OCI-LY1 (cell line): ENCODE measurements at regions not wholly inside any gene's neighbourhood (a gene's known extent, or its start where the extent isn't known, plus 50 kb on each side); places are given as distances from the start of the nearest gene placed in this dataset.

ENCODE experiments used
- H2AFZ ChIP-seq: fragments of 200-600 bp; sonication (generic), shearing (Covaris generic); 2 replicates; pipeline ENCODE4 v1.6.0; 2014; ENCODE audit warnings: antibody characterized with exemption, mild to moderate bottlenecking, low read length
- H3F3A ChIP-seq: fragments of 200-600 bp; sonication (generic), shearing (Covaris generic); 2 replicates; pipeline ENCODE4 v1.6.0; 2014; ENCODE audit warnings: mild to moderate bottlenecking, antibody characterized with exemption, low read length, moderate library complexity; ENCODE audit not compliant: insufficient read depth
- H3K27ac ChIP-seq: fragments of 200-600 bp; sonication (generic); 2 replicates; pipeline ENCODE4 v1.5.1; 2014; ENCODE audit warnings: low read length, mixed run types, mild to moderate bottlenecking, low read depth; ENCODE audit not compliant: poor library complexity, severe bottlenecking
- H3K27me3 ChIP-seq: fragments of 200-600 bp; sonication (generic); 2 replicates; pipeline ENCODE4 v1.6.0; 2014; ENCODE audit warnings: antibody characterized with exemption, mild to moderate bottlenecking, low read length, moderate library complexity; ENCODE audit not compliant: insufficient read depth
- H3K36me3 ChIP-seq: fragments of 200-600 bp; sonication (generic); 2 replicates; pipeline ENCODE4 v1.6.1; 2014; ENCODE audit warnings: mild to moderate bottlenecking, antibody characterized with exemption, low read length, moderate library complexity, mixed read lengths; ENCODE audit not compliant: insufficient read depth
- H3K4me1 ChIP-seq: fragments of 200-600 bp; sonication (generic); 2 replicates; pipeline ENCODE4 v1.5.1; 2014; ENCODE audit warnings: mild to moderate bottlenecking, low read length, moderate library complexity; ENCODE audit not compliant: insufficient read depth, severe bottlenecking
- H3K4me2 ChIP-seq: fragments of 200-600 bp; sonication (generic), shearing (Covaris generic); 2 replicates; pipeline ENCODE4 v1.6.1; 2014; ENCODE audit warnings: low read length
- H3K4me3 ChIP-seq: fragments of 200-600 bp; sonication (generic); 2 replicates; pipeline ENCODE4 v1.5.1; 2014; ENCODE audit warnings: low read length, low read depth, mild to moderate bottlenecking, mixed read lengths; ENCODE audit not compliant: poor library complexity, severe bottlenecking
- H3K79me2 ChIP-seq: fragments of 200-600 bp; shearing (Covaris generic); 2 replicates; pipeline ENCODE4 v1.6.1; 2016; ENCODE audit warnings: mixed run types, low read length, mixed read lengths; ENCODE audit not compliant: insufficient read depth
- H3K9ac ChIP-seq: fragments of 200-600 bp; sonication (generic), shearing (Covaris generic); 2 replicates; pipeline ENCODE4 v1.6.1; 2014; ENCODE audit warnings: mild to moderate bottlenecking, low read length, mixed read lengths
- H3K9me2 ChIP-seq: fragments of 200-600 bp; sonication (generic), shearing (Covaris generic); 2 replicates; pipeline ENCODE4 v1.6.1; 2014; ENCODE audit warnings: low read depth, mild to moderate bottlenecking, low read length, mixed read lengths
- H3K9me3 ChIP-seq: fragments of 200-600 bp; shearing (Covaris generic); 2 replicates; pipeline ENCODE4 v1.6.1; 2014; ENCODE audit warnings: low read length, mixed read lengths
- H4K20me1 ChIP-seq: fragments of 200-600 bp; sonication (generic), shearing (Covaris generic); 2 replicates; pipeline ENCODE4 v1.6.0; 2016; ENCODE audit warnings: mild to moderate bottlenecking, low read length; ENCODE audit not compliant: insufficient read depth
- EZH2 ChIP-seq: fragments of 200-600 bp; sonication (generic), shearing (Covaris generic); IDR thresholded peaks from 2 replicates; pipeline ENCODE4 v1.8.0; 2017; ENCODE audit warnings: borderline replicate concordance, mixed run types, mild to moderate bottlenecking, antibody characterized with exemption, low read length, moderate library complexity, mixed read lengths
- TF ChIP-seq, protein P1 (sequence below): fragments of 200-600 bp; sonication (generic), shearing (Covaris generic); IDR thresholded peaks from 2 replicates; pipeline ENCODE4 v1.5.1; 2017; ENCODE audit warnings: mild to moderate bottlenecking, antibody characterized with exemption, low read length, moderate library complexity, mixed read lengths

DNA sequence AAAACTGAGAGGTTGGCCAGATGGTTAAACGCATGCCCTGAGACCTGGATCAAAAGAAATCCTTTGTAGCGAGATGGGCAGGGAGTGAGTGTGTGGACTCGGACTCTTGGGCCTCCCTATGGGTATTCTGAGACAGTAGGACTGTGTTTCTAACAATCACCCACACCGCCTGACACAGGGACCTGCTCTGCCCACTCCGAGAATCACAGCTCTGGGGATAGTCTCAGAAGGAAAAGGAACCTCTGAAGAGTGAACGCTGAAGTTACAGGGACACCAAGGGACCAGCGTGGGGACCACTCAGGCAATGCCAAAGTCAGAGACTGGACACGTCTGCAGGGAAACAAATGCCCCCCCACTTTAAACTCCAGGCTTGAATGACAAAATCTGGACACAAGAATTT, 242.1 kb upstream of the TCERG1L start:
- no peak overlapping the region for H3K27ac ChIP-seq
- H3K27me3 ChIP-seq = no peaks in the 10 kb centered on the region
- no peak overlapping the region for H3K4me2 ChIP-seq
- H3K79me2 ChIP-seq = no peaks in the 10 kb centered on the region
- H4K20me1 ChIP-seq = no peaks in the 10 kb centered on the region
- H3K4me3 ChIP-seq = no peak overlapping the region
- H3K36me3 ChIP-seq = no peaks in the 10 kb centered on the region
- no peak for TF ChIP-seq EZH2
- TF ChIP-seq, protein P1, sequence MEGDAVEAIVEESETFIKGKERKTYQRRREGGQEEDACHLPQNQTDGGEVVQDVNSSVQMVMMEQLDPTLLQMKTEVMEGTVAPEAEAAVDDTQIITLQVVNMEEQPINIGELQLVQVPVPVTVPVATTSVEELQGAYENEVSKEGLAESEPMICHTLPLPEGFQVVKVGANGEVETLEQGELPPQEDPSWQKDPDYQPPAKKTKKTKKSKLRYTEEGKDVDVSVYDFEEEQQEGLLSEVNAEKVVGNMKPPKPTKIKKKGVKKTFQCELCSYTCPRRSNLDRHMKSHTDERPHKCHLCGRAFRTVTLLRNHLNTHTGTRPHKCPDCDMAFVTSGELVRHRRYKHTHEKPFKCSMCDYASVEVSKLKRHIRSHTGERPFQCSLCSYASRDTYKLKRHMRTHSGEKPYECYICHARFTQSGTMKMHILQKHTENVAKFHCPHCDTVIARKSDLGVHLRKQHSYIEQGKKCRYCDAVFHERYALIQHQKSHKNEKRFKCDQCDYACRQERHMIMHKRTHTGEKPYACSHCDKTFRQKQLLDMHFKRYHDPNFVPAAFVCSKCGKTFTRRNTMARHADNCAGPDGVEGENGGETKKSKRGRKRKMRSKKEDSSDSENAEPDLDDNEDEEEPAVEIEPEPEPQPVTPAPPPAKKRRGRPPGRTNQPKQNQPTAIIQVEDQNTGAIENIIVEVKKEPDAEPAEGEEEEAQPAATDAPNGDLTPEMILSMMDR = no peak
- H3K9me2 ChIP-seq = no peaks in the 10 kb centered on the region
- no peak overlapping the region for H3K9ac ChIP-seq
- no peaks in the 10 kb centered on the region for H3F3A ChIP-seq
- H2AFZ ChIP-seq = no peak overlapping the region
- H3K4me1 ChIP-seq = no peaks in the 10 kb centered on the region
- H3K9me3 ChIP-seq = no peaks in the 10 kb centered on the region

DNA sequence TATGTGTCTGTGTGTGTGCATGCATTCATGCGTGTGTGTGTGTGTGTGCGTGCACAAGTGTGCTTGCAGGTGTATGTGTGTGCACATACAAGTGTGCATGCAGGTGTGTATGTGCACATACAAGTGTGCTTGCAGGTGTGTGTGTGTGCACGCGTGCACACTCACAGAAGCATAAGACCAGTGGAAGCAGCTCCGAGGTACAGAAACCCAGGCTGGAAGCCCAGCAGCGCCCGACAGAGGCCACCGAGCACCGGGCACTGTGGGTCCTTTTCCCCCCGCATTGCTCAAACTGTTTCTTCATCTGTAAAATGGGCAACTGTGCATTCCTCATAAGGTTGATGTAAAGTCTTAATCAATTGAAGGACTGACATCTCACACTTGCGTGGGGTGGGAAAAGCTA, 243.3 kb upstream of the TCERG1L start:
- no peak for TF ChIP-seq EZH2
- TF ChIP-seq, protein P1 = no peak
- H3K4me1 ChIP-seq = no peaks in the 10 kb centered on the region
- H3F3A ChIP-seq = no peaks in the 10 kb centered on the region
- no peaks in the 10 kb centered on the region for H3K9me2 ChIP-seq
- H3K4me3 ChIP-seq = no peak overlapping the region
- no peaks in the 10 kb centered on the region for H3K79me2 ChIP-seq
- no peak overlapping the region for H3K27ac ChIP-seq
- no peaks in the 10 kb centered on the region for H4K20me1 ChIP-seq
- no peaks in the 10 kb centered on the region for H3K27me3 ChIP-seq
- no peak overlapping the region for H3K9ac ChIP-seq
- no peak overlapping the region for H2AFZ ChIP-seq
- no peaks in the 10 kb centered on the region for H3K9me3 ChIP-seq
- no peaks in the 10 kb centered on the region for H3K36me3 ChIP-seq
- H3K4me2 ChIP-seq = no peak overlapping the region

DNA sequence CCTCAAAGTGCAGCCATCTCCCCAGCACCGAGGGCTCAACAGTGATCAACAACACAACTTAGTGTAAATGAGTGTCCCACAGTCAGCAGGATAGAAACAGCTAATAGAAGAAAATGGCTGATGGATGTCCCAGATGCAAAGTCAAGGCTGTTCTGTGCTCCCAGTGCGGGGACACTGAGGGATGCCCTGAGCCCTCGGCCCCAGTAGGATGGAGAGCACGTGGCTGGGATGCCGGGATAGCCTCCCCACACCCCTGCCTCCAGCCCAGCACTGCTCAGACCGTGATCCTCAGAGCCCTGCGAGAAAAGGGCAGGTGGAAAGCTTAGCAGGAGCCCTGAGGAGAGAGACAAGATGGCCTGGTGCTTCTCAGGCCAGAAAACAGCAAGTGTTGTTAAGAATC, 243.9 kb upstream of the TCERG1L start:
- H3K79me2 ChIP-seq = no peaks in the 10 kb centered on the region
- H3K27ac ChIP-seq = no peak overlapping the region
- H2AFZ ChIP-seq = no peak overlapping the region
- H3K9me3 ChIP-seq = no peaks in the 10 kb centered on the region
- TF ChIP-seq, protein P1 = no peak
- no peak for TF ChIP-seq EZH2
- no peaks in the 10 kb centered on the region for H3K27me3 ChIP-seq
- no peaks in the 10 kb centered on the region for H4K20me1 ChIP-seq
- no peaks in the 10 kb centered on the region for H3K36me3 ChIP-seq
- H3K9me2 ChIP-seq = no peaks in the 10 kb centered on the region
- H3K4me2 ChIP-seq = no peak overlapping the region
- H3K9ac ChIP-seq = no peak overlapping the region
- H3K4me1 ChIP-seq = no peaks in the 10 kb centered on the region
- no peak overlapping the region for H3K4me3 ChIP-seq
- no peaks in the 10 kb centered on the region for H3F3A ChIP-seq
